Hematopoietic multipotent progenitor cell (in vitro differentiated cells): ENCODE measurements at regions not wholly inside any gene's neighbourhood (a gene's known extent, or its start where the extent isn't known, plus 50 kb on each side); places are given as distances from the start of the nearest gene placed in this dataset.

Source experiments
- DNase-seq, 3 donors: peaks; one replicate each; pipeline ENCODE4 v3.0.0-alpha.2; 2011 to 2015; ENCODE audit warnings: low read depth in 2 of 3, low spot score in 2 of 3

GRCh38 chr2:9737053-9737875 is 106.0 kb upstream of the TAF1B start:
- peak in 1 of 3 donors; percentile 43 for DNase-seq

- DNase-seq = no peak
Observed at GRCh38 chr2:9738062-9738461, 105.2 kb upstream of the TAF1B start.

GRCh38 chr2:9738535-9739496 is 104.5 kb upstream of the TAF1B start:
- no peak for DNase-seq

GRCh38 chr2:9739531-9739964 is 103.7 kb upstream of the TAF1B start:
- DNase-seq = peak in 1 of 3 donors; percentile 47

GRCh38 chr2:9740382-9741073 is 102.7 kb upstream of the TAF1B start:
- no peak for DNase-seq

GRCh38 chr2:9741110-9741509 is 102.2 kb upstream of the TAF1B start:
- no peak for DNase-seq

GRCh38 chr2:9742601-9743000 is 100.7 kb upstream of the TAF1B start:
- DNase-seq = no peak

- DNase-seq = no peak
Observed at GRCh38 chr2:9744256-9745004, 98.8 kb upstream of the TAF1B start.

GRCh38 chr2:9745153-9745899 is 97.9 kb upstream of the TAF1B start:
- no peak for DNase-seq

GRCh38 chr2:9747396-9747795 is 95.9 kb upstream of the TAF1B start:
- no peak for DNase-seq

- DNase-seq = no peak
Observed at GRCh38 chr2:9748577-9748976, 94.7 kb upstream of the TAF1B start.

GRCh38 chr2:9749546-9750223 is 93.6 kb upstream of the TAF1B start:
- no peak for DNase-seq

- no peak for DNase-seq
Observed at GRCh38 chr2:9750224-9751215, 92.8 kb upstream of the TAF1B start.

- DNase-seq = no peak
Observed at GRCh38 chr2:9751831-9752230, 91.4 kb upstream of the TAF1B start.

GRCh38 chr2:9752441-9753275 is 90.6 kb upstream of the TAF1B start:
- peak in 2 of 3 donors; percentile 37 to 51 for DNase-seq

- DNase-seq = peak in 2 of 3 donors; percentile 60 to 63
Observed at GRCh38 chr2:9753276-9753600, 90.0 kb upstream of the TAF1B start.
